IMR-90 (cell line): ENCODE measurements at regions not wholly inside any gene's neighbourhood (a gene's known extent, or its start where the extent isn't known, plus 50 kb on each side); places are given as distances from the start of the nearest gene placed in this dataset.

ENCODE experiments used
- ATAC-seq: fragments of 200-7000 bp; cut with Tn5 transposase; 2 replicates; pipeline ENCODE4 v1.9.1; 2020; ENCODE audit warnings: low read depth, mild to moderate bottlenecking, moderate library complexity
- BruUV-seq: library from RNA; stranded (reverse); fragments of 400-500 nt; replicated peaks from 2 replicates; lab custom pipeline; 2021; lab: Mats Ljungman, UMichigan
- CTCF ChIA-PET: fragments of 300-600 bp; formaldehyde crosslinking; extraction: SDS; loops from one replicate; lab custom pipeline; 2021; ENCODE audit warnings: antibody characterized with exemption; lab: Yijun Ruan, JAX
- POLR2A ChIA-PET: fragments of 300-600 bp; sonication (Branson Sonifier 250); formaldehyde crosslinking; loops from one replicate; lab custom pipeline; 2022; ENCODE audit warnings: antibody characterized with exemption; ENCODE audit not compliant: unreplicated experiment; lab: Charles Lee
- DNase-seq: peaks from one replicate; pipeline ENCODE4 v3.0.0; 2013
- H2AFZ ChIP-seq: replicated peaks from 2 replicates; pipeline ENCODE3; 2013; ENCODE audit warnings: low read length, mild to moderate bottlenecking; ENCODE audit not compliant: poor library complexity
- H2AK5ac ChIP-seq: 2 replicates; pipeline ENCODE4 v1.6.1; 2013; ENCODE audit warnings: low read depth, low read length, inconsistent platforms
- H2AK9ac ChIP-seq: replicated peaks from 2 replicates; pipeline ENCODE3; 2013; ENCODE audit warnings: mild to moderate bottlenecking, low read depth, low read length, moderate library complexity; ENCODE audit not compliant: poor library complexity
- H2BK120ac ChIP-seq: 2 replicates; pipeline ENCODE4 v1.6.1; 2013; ENCODE audit warnings: low read depth, low read length, inconsistent platforms
- H2BK15ac ChIP-seq: 3 replicates; pipeline ENCODE4 v1.6.1; 2013; ENCODE audit warnings: low read depth, low read length, inconsistent platforms
- H2BK20ac ChIP-seq: 2 replicates; pipeline ENCODE4 v1.6.1; 2013; ENCODE audit warnings: low read depth, mild to moderate bottlenecking, inconsistent platforms, low read length, moderate library complexity
- H2BK5ac ChIP-seq: 2 replicates; pipeline ENCODE4 v1.6.1; 2013; ENCODE audit warnings: mild to moderate bottlenecking, low read depth, low read length, inconsistent platforms; ENCODE audit not compliant: poor library complexity, severe bottlenecking
- H3K14ac ChIP-seq: replicated peaks from 2 replicates; pipeline ENCODE4 v1.6.1; 2013; ENCODE audit warnings: low read depth, low read length, inconsistent platforms
- H3K18ac ChIP-seq: 2 replicates; pipeline ENCODE4 v1.6.1; 2013; ENCODE audit warnings: low read depth, low read length, control low read depth
- H3K23ac ChIP-seq: 2 replicates; pipeline ENCODE4 v1.6.1; 2013; ENCODE audit warnings: low read depth, low read length, inconsistent platforms
- H3K27ac ChIP-seq: 2 replicates; pipeline ENCODE4 v1.5.1; 2013; ENCODE audit warnings: mild to moderate bottlenecking, control low read depth, low read length; ENCODE audit not compliant: insufficient read depth
- H3K27me3 ChIP-seq: 2 replicates; pipeline ENCODE4 v1.6.1; 2013; ENCODE audit warnings: low read length; ENCODE audit not compliant: control insufficient read depth, insufficient read depth
- H3K36me3 ChIP-seq: 2 replicates; pipeline ENCODE4 v1.6.1; 2013; ENCODE audit warnings: low read length, mixed read lengths; ENCODE audit not compliant: control insufficient read depth, insufficient read depth
- H3K4ac ChIP-seq: 2 replicates; pipeline ENCODE4 v1.6.1; 2013; ENCODE audit warnings: low read depth, low read length, inconsistent platforms
- H3K4me1 ChIP-seq: 2 replicates; pipeline ENCODE4 v1.6.1; 2013; ENCODE audit warnings: low read length, mixed read lengths; ENCODE audit not compliant: control insufficient read depth, insufficient read depth
- H3K4me2 ChIP-seq: 2 replicates; pipeline ENCODE4 v1.6.1; 2013; ENCODE audit warnings: low read depth, mild to moderate bottlenecking, control low read depth, low read length, moderate library complexity
- H3K4me3 ChIP-seq: 2 replicates; pipeline ENCODE4 v1.5.1; 2013; ENCODE audit warnings: low read depth, mild to moderate bottlenecking, control low read depth, low read length, moderate library complexity; ENCODE audit not compliant: insufficient read depth
- H3K56ac ChIP-seq: 2 replicates; pipeline ENCODE4 v1.6.1; 2013; ENCODE audit warnings: low read length, inconsistent platforms; ENCODE audit not compliant: insufficient read depth; ENCODE audit errors: extremely low read depth
- H3K79me1 ChIP-seq, 2 experiments: 2 replicates each; pipeline ENCODE4 v1.6.1; 2013; ENCODE audit warnings: low read length in 2 of 2, inconsistent platforms in 1 of 2, low read depth in 1 of 2
- H3K9ac ChIP-seq: 2 replicates; pipeline ENCODE4 v1.6.1; 2013; ENCODE audit warnings: low read depth, low read length, control low read depth
- H3K9me1 ChIP-seq: 2 replicates; pipeline ENCODE4 v1.6.1; 2013; ENCODE audit warnings: low read length, inconsistent platforms; ENCODE audit not compliant: insufficient read depth
- H3K9me3 ChIP-seq: 2 replicates; pipeline ENCODE4 v1.6.1; 2013; ENCODE audit warnings: low read length; ENCODE audit not compliant: control insufficient read depth, insufficient read depth
- H4K20me1 ChIP-seq: 2 replicates; pipeline ENCODE4 v1.6.1; 2013; ENCODE audit warnings: low read length, inconsistent platforms; ENCODE audit not compliant: insufficient read depth
- H4K5ac ChIP-seq: 2 replicates; pipeline ENCODE4 v1.6.1; 2013; ENCODE audit warnings: mild to moderate bottlenecking, low read depth, low read length, control low read depth
- H4K8ac ChIP-seq, 2 experiments: 2 replicates each; pipeline ENCODE4 v1.6.1; 2013; ENCODE audit warnings: low read depth in 2 of 2, low read length in 2 of 2, control low read depth in 1 of 2, inconsistent platforms in 1 of 2
- H4K91ac ChIP-seq: 2 replicates; pipeline ENCODE4 v1.6.1; 2013; ENCODE audit warnings: low read depth, low read length, inconsistent platforms; ENCODE audit not compliant: insufficient read depth
- CHD1 ChIP-seq: IDR thresholded peaks from 2 replicates; pipeline ENCODE4 v1.6.1; 2012; ENCODE audit warnings: low read depth, low read length, improper control_type of control experiment
- MAZ ChIP-seq: IDR thresholded peaks from 2 replicates; pipeline ENCODE4 v1.6.1; 2012; ENCODE audit warnings: low read depth, mild to moderate bottlenecking, low read length, improper control_type of control experiment, moderate library complexity, borderline replicate concordance
- RAD21 ChIP-seq: IDR thresholded peaks from 2 replicates; pipeline ENCODE4 v1.6.1; 2012; ENCODE audit warnings: low read length, improper control_type of control experiment
- RFX5 ChIP-seq: IDR thresholded peaks from 2 replicates; pipeline ENCODE4 v1.8.0; 2012; ENCODE audit warnings: low read depth, mild to moderate bottlenecking, low read length, moderate library complexity
- SMC3 ChIP-seq: fragments of 150-350 bp; IDR thresholded peaks from 2 replicates; pipeline ENCODE4 v1.6.1; 2016; ENCODE audit warnings: low read depth, mild to moderate bottlenecking, antibody characterized with exemption, low read length, moderate library complexity
- WGBS, 2 experiments: methylation state at CpG; one replicate each; pipeline versions ENCODE4 v1.1.5 to v1.1.7; 2013; ENCODE audit warnings: missing lambda C conversion rate in 2 of 2; ENCODE audit not compliant: insufficient read length in 1 of 2; ENCODE audit errors: extremely low coverage in 2 of 2; 5-methylcytosine and 5-hydroxymethylcytosine counted together
- dilution Hi-C: fragments of 300-500 bp; cut with HindIII; formaldehyde crosslinking; loops from one replicate; pipeline ENCODE4 v1.14.3; 2018; ENCODE audit warnings: low sequenced_read_pairs; ENCODE audit not compliant: unreplicated experiment
- in situ Hi-C: fragments of 300-500 bp; cut with MboI; formaldehyde crosslinking; loops from 3 replicates; pipeline ENCODE4 v1.14.3; 2019; ENCODE audit warnings: low sequenced_read_pairs, inconsistent platforms, mixed read lengths
- intact Hi-C: fragments of 100-400 bp; cut with micrococcal nuclease; formaldehyde crosslinking; loops from 2 replicates; pipeline ENCODE4 v1.10.0; 2022
- TF ChIP-seq, protein P1 (sequence below): conservative IDR thresholded peaks from 2 replicates; pipeline ENCODE4 v1.5.1; 2012; ENCODE audit warnings: mild to moderate bottlenecking, low read depth, low read length, improper control_type of control experiment

DNA sequence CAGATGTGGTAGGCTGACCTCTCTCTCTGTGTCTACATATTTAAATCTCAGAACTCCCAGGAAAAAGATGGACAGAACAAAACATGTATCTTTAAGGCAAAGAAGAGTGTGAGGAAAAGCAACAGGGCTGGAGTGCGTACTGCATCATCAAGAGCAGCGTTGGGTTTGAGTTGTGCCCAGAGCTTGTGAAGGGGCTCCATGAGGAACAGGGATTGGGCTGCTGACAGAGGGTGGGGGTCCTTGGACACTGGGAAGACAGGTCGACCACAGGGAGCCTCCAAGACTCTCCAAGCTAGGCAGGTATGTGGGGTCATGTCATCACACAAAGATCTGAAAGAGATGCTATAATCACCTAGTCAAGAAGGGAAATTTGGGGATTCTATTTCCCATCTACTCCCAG, 309.9 kb downstream of the IRX1 start:
- Histone ChIP-seq H2BK15ac (no peak overlapping the region), H3K27me3 (no peaks in the 10 kb centered on the region), H4K91ac (no peak overlapping the region), H3K9ac (no peak overlapping the region), H3K56ac (no peak overlapping the region), H3K14ac (no peak overlapping the region), H2AK5ac (no peak overlapping the region), H3K4ac (no peak overlapping the region), H3K4me2 (no peak overlapping the region), H3K23ac (no peak overlapping the region), H3K36me3 (no peaks in the 10 kb centered on the region), H3K18ac (no peak overlapping the region), H3K79me1 (no peaks in the 10 kb centered on the region), H2BK120ac (no peak overlapping the region), H2BK5ac (no peak overlapping the region), H3K27ac (no peak overlapping the region), H4K8ac (no peak overlapping the region), H3K4me3 (no peak overlapping the region), H3K4me1 (no peaks in the 10 kb centered on the region), H2BK20ac (no peak overlapping the region), H3K9me1 (no peaks in the 10 kb centered on the region), H4K20me1 (no peaks in the 10 kb centered on the region), H3K9me3 (peaks cover 32% of the 10 kb centered on the region), H2AFZ (no peak overlapping the region), H4K5ac (no peak overlapping the region), H2AK9ac (no peak overlapping the region)
- POLR2A ChIA-PET: no interaction called here
- no peak for DNase-seq
- no CpG with 5 or more reads among the region's 3 CpGs for WGBS, 2 experiments
- in situ Hi-C loops: no loop called here
- ATAC-seq: no peak
- dilution Hi-C loops: no loop called here
- BruUV-seq: no TSS peak
- intact Hi-C loops: no loop called here
- TF ChIP-seq RFX5: no peak
- TF ChIP-seq, protein P1, sequence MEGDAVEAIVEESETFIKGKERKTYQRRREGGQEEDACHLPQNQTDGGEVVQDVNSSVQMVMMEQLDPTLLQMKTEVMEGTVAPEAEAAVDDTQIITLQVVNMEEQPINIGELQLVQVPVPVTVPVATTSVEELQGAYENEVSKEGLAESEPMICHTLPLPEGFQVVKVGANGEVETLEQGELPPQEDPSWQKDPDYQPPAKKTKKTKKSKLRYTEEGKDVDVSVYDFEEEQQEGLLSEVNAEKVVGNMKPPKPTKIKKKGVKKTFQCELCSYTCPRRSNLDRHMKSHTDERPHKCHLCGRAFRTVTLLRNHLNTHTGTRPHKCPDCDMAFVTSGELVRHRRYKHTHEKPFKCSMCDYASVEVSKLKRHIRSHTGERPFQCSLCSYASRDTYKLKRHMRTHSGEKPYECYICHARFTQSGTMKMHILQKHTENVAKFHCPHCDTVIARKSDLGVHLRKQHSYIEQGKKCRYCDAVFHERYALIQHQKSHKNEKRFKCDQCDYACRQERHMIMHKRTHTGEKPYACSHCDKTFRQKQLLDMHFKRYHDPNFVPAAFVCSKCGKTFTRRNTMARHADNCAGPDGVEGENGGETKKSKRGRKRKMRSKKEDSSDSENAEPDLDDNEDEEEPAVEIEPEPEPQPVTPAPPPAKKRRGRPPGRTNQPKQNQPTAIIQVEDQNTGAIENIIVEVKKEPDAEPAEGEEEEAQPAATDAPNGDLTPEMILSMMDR: no peak
- no peak for TF ChIP-seq RAD21
- TF ChIP-seq MAZ: no peak
- no peak for TF ChIP-seq SMC3
- no peak for TF ChIP-seq CHD1
- CTCF ChIA-PET: no interaction called here
